Naive thymus-derived CD8-positive, alpha-beta T cell (primary cell): ENCODE measurements at regions not wholly inside any gene's neighbourhood (a gene's known extent, or its start where the extent isn't known, plus 50 kb on each side); places are given as distances from the start of the nearest gene placed in this dataset.

ENCODE experiments used
- ATAC-seq, 2 donors: fragments of 150-1000 bp; cut with Tn5 transposase in 1 of 2; sonication (Bioruptor Pico), chemical (Tn5 transposase) in 1 of 2; 1 replicate in 1 of 2; 2 replicates in 1 of 2; pipeline ENCODE4 v1.10.0; 2021; ENCODE audit warnings: mild to moderate bottlenecking in 2 of 2, moderate library complexity in 2 of 2
- POLR2A ChIA-PET: fragments of 350-600 bp; sonication (Branson Sonifier 250); formaldehyde crosslinking; loops from one replicate; lab custom pipeline; 2021; ENCODE audit warnings: antibody characterized with exemption; lab: Charles Lee
- DNase-seq, 10 donors: peaks; one replicate each; pipeline versions ENCODE4 v3.0.0 to v3.0.0-alpha.2; 2020 to 2022
- H3K27ac Mint-ChIP-seq, 10 donors: one replicate each; pipeline ENCODE4 v1.8.0; 2020 to 2022; ENCODE audit warnings: mild to moderate bottlenecking in 10 of 10, mixed read lengths in 10 of 10, moderate library complexity in 4 of 10, inconsistent platforms in 1 of 10
- H3K27me3 Mint-ChIP-seq, 5 donors: one replicate each; pipeline ENCODE4 v1.8.0; 2021 to 2022; ENCODE audit warnings: mixed read lengths in 5 of 5
- H3K36me3 Mint-ChIP-seq, 3 donors: one replicate each; pipeline ENCODE4 v1.8.0; 2020 to 2022; ENCODE audit warnings: mixed read lengths in 3 of 3, mild to moderate bottlenecking in 2 of 3, inconsistent platforms in 1 of 3
- H3K4me1 Mint-ChIP-seq, 4 donors: one replicate each; pipeline ENCODE4 v1.8.0; 2021 to 2022; ENCODE audit warnings: mixed read lengths in 4 of 4
- H3K4me3 Mint-ChIP-seq, 10 donors: one replicate each; pipeline ENCODE4 v1.8.0; 2020 to 2022; ENCODE audit warnings: mild to moderate bottlenecking in 10 of 10, mixed read lengths in 10 of 10, moderate library complexity in 6 of 10, inconsistent platforms in 1 of 10
- H3K9me3 Mint-ChIP-seq, 9 donors: one replicate each; pipeline ENCODE4 v1.8.0; 2020 to 2022; ENCODE audit warnings: mixed read lengths in 9 of 9, mild to moderate bottlenecking in 3 of 9, inconsistent platforms in 1 of 9, moderate library complexity in 1 of 9

DNA sequence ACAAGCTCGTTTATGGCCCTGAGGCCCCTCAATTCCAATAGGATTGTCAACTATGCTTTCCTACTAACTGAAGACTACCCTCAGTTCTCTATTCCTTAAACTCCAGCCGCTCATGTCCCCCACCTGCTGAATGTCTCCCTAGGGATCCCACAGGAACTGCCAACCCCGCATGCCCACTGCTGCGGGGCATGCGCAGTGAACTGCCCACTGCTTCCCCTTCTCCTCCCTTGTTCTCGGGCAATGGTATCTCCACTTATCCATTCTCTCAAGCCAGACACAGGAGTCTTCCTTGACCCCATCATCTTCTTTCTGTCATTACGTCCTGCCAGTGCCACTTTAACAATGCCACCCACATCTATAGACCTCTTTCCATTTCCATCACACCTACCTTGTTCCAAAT, 90.0 kb downstream of the FGF18 start:
- DNase-seq (no peak), ATAC-seq (no peak)
- POLR2A ChIA-PET: no interaction called here
- Mint-ChIP-seq H3K4me1 (peaks cover 0 to 2% (median 0%) of the 10 kb centered on the region in 4 donors), H3K36me3 (no peaks in the 10 kb centered on the region), H3K9me3 (no peaks in the 10 kb centered on the region), H3K27ac (no peak overlapping the region), H3K27me3 (peaks cover 9 to 17% (median 10%) of the 10 kb centered on the region in 5 donors), H3K4me3 (no peak overlapping the region)

DNA sequence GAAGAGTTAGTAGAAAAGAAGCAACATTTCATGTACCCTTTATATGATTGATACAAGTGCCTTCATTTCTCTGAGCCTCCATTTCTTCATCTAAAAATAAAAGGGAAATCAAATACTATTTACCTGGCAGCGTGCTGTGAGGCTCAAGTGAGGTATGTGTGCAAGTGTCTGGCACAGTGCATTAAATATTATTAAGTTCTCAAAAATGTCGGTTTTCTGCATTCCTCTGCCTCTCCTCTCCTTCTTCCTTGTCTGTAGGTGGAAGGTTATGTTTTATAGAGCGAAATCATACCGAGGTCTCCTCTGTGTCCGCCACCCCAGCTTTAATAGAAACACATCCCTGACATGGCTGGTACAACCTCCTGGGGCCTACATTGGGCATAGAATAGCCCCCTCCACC, 93.0 kb downstream of the FGF18 start:
- Mint-ChIP-seq H3K27me3 (peaks cover 10 to 20% (median 15%) of the 10 kb centered on the region in 5 donors), H3K9me3 (no peaks in the 10 kb centered on the region), H3K4me1 (peaks cover 0 to 2% (median 0%) of the 10 kb centered on the region in 4 donors), H3K4me3 (no peak overlapping the region), H3K36me3 (no peaks in the 10 kb centered on the region), H3K27ac (no peak overlapping the region)
- POLR2A ChIA-PET: no interaction called here
- ATAC-seq (no peak), DNase-seq (no peak)

DNA sequence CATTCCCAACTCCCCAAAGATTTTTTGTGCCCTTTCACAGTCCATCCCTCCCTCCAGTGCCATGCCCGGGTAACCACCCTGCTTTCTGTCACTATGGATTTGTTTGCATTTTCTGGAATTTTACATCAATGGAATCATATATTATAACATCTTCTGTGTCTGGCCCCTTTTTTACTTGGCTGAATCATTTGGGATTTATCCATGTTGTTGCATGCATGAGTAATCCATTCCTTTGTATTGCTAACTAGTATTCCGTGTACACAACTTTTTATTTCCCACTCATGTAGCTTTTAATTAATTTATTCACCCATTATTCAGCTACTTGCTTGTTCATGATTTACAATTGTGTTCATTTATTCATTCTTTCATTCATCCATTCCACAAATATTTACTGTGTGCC, 94.1 kb downstream of the FGF18 start:
- Mint-ChIP-seq H3K4me3 (no peak overlapping the region), H3K27ac (no peak overlapping the region), H3K27me3 (peaks cover 13 to 28% (median 19%) of the 10 kb centered on the region in 5 donors), H3K36me3 (no peaks in the 10 kb centered on the region), H3K4me1 (peaks cover 0 to 4% (median 0%) of the 10 kb centered on the region in 4 donors), H3K9me3 (no peaks in the 10 kb centered on the region)
- no peak for ATAC-seq
- POLR2A ChIA-PET: no interaction called here
- no peak for DNase-seq

- POLR2A ChIA-PET: no interaction called here
- no peak for ATAC-seq
Measured at GRCh38 chr5:171518916-171519315, 99.5 kb downstream of the FGF18 start.

DNA sequence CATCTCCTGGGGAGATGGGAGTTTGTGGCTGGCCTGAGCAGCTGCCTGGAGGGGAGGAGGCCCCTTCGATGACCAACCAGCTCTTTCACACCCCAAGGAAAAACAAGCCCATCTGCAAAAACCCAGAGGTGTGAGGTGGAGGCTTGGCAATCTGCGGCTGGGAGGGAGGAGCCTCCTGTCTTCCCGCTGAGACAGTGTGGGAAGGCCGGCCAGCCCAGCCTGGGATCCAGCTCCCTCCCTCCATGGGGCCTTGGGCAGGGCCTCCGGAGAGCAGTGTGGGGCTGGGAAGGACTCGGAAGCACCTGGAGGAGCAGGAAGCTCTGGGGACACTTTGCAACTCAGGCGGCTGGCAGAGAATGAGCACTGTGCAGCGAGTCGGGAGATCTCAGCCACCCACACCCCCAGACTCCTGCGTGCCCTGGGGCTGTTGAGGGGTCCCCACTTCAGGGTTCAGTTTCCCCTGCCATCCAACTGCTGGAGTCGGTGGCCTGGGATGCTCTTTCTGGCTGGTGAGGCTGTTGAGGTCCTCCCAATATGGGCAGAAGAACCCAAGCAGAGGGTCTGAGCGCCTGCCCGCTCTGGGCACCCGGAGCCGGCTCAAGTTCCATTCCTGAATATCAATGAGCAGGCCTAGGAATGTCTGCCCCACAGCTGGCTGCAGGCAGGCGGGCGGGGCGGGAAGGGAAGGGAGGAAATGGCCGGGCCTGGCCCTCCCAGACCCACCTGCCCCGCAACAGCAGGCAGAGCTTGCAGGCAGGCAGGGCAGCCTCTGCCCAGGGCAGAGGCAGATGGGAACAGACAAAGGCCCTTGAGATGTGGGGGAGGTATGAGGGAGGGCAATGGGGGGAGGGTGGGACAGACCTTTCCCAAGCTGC, 101.1 kb downstream of the FGF18 start:
- Mint-ChIP-seq H3K27me3 (peaks cover 4 to 34% (median 13%) of the 10 kb centered on the region in 5 donors), H3K9me3 (no peaks in the 10 kb centered on the region), H3K4me1 (peaks cover 0 to 4% (median 0%) of the 10 kb centered on the region in 4 donors), H3K4me3 (no peak overlapping the region), H3K36me3 (no peaks in the 10 kb centered on the region), H3K27ac (no peak overlapping the region)
- POLR2A ChIA-PET: interaction anchor here (0.6 kb wide), 1 partner anchor 9 kb away, joined by 3 read pairs; no protein-coding TSS in a partner anchor
- no peak for DNase-seq
- no peak for ATAC-seq

More at GRCh38 chr5:171518916-171519315, 99.5 kb downstream of the FGF18 start:
- Mint-ChIP-seq H3K9me3 (no peaks in the 10 kb centered on the region), H3K4me3 (no peak overlapping the region), H3K27ac (no peak overlapping the region), H3K36me3 (no peaks in the 10 kb centered on the region), H3K4me1 (peaks cover 0 to 6% (median 0%) of the 10 kb centered on the region in 4 donors), H3K27me3 (peaks cover 4 to 32% (median 18%) of the 10 kb centered on the region in 5 donors)
- no peak for DNase-seq

DNA sequence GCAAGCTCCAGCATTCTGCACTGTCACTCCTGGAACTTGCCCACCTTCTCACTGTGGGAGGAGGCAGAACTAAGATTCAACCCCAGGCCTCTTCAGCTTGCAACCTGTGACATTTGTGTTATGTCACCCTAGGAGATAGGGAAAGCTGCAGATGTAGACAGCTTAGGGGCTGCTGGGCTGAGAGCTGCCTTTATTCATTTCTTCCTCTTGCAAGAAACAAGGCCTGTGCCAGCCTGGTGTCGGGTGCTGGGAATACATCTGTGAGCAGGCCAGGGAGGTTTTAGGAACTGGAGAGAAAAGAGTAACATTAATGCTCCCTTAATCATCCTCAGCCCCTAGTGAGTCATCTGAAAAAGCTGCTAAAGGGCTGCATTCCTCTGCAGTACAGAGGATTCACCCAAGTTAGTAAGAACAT, 101.8 kb downstream of the FGF18 start:
- no peak for ATAC-seq
- H3K27ac Mint-ChIP-seq: no peak overlapping the region
- POLR2A ChIA-PET: no interaction called here

GRCh38 chr5:171521679-171522078, 102.2 kb downstream of the FGF18 start:
- no peaks in the 10 kb centered on the region for H3K36me3 Mint-ChIP-seq
- DNase-seq (no peak), ATAC-seq (no peak)
- H3K4me3 Mint-ChIP-seq: no peak overlapping the region
- H3K9me3 Mint-ChIP-seq: no peaks in the 10 kb centered on the region
- POLR2A ChIA-PET: no interaction called here
- H3K27ac Mint-ChIP-seq: no peak overlapping the region
- peaks cover 4 to 34% (median 15%) of the 10 kb centered on the region in 5 donors for H3K27me3 Mint-ChIP-seq
- H3K4me1 Mint-ChIP-seq: peaks cover 0 to 4% (median 0%) of the 10 kb centered on the region in 4 donors

More for the DNA sequence above, 101.8 kb downstream of the FGF18 start:
- H3K4me3 Mint-ChIP-seq: no peak overlapping the region
- H3K36me3 Mint-ChIP-seq: no peaks in the 10 kb centered on the region
- no peaks in the 10 kb centered on the region for H3K9me3 Mint-ChIP-seq
- H3K4me1 Mint-ChIP-seq: peaks cover 0 to 4% (median 0%) of the 10 kb centered on the region in 4 donors
- no peak for DNase-seq
- H3K27me3 Mint-ChIP-seq: peaks cover 4 to 34% (median 15%) of the 10 kb centered on the region in 5 donors

DNA sequence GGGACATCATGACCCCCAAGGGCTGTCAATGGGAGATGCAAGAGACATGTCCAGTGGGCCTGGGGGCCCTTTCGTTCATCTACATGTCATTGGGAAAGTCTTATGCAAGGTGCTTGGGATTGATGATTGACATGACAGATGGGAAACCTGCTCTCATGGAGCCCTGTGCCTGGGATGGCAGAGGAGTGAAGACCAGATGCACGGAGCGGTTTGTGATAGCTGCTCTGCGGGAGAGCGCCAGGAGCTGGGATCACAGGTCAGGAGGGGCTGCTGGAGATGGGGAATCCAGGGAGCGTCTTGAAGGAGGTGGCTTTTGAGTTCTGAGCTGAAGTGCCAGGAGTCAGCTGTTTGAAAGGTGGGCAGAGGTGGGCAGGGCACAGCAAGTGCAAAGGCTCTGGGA, 104.3 kb downstream of the FGF18 start:
- Mint-ChIP-seq H3K4me3 (no peak overlapping the region), H3K36me3 (no peaks in the 10 kb centered on the region)

DNA sequence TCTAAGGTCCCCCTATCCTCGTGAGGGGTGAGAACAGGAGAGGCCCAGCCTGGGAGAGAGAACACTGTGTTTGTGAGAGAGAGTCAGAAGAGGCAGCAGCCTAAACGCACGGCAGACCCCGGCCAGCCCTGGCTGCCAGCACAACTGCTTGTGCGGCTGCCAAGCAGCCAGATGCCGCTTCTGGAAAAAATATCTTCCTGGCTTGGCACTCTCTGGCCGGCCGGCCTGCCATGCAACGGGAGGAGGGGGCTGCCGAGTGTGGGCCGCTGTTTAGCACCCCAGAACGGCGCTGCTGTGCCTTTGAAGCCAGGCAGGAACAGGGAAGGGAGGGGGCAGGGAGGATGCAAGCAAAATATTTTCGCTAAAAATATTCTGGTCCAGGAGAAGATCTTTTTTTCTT, 105.0 kb downstream of the FGF18 start:
- ATAC-seq (no peak), DNase-seq (no peak)
- no peaks in the 10 kb centered on the region for H3K9me3 Mint-ChIP-seq
- no peak overlapping the region for H3K27ac Mint-ChIP-seq
- no peaks in the 10 kb centered on the region for H3K36me3 Mint-ChIP-seq
- no peak overlapping the region for H3K4me3 Mint-ChIP-seq
- H3K27me3 Mint-ChIP-seq: peaks cover 0 to 11% (median 5%) of the 10 kb centered on the region in 5 donors
- POLR2A ChIA-PET: no interaction called here
- no peaks in the 10 kb centered on the region for H3K4me1 Mint-ChIP-seq

More for the DNA sequence above, 104.3 kb downstream of the FGF18 start:
- no peak overlapping the region for H3K27ac Mint-ChIP-seq
- H3K4me1 Mint-ChIP-seq: peaks cover 0 to 2% (median 0%) of the 10 kb centered on the region in 4 donors
- ATAC-seq (no peak), DNase-seq (no peak)
- peaks cover 0 to 17% (median 8%) of the 10 kb centered on the region in 5 donors for H3K27me3 Mint-ChIP-seq
- POLR2A ChIA-PET: interaction anchor here (0.6 kb wide), 1 partner anchor 143 kb away, joined by 3 read pairs; no protein-coding TSS in a partner anchor
- H3K9me3 Mint-ChIP-seq: no peaks in the 10 kb centered on the region

GRCh38 chr5:171525085-171525484, 105.6 kb downstream of the FGF18 start:
- Mint-ChIP-seq H3K9me3 (no peaks in the 10 kb centered on the region), H3K4me3 (no peak overlapping the region), H3K27me3 (peaks cover 0 to 8% (median 4%) of the 10 kb centered on the region in 5 donors), H3K27ac (no peak overlapping the region), H3K36me3 (no peaks in the 10 kb centered on the region), H3K4me1 (no peaks in the 10 kb centered on the region)
- POLR2A ChIA-PET: no interaction called here
- ATAC-seq (no peak), DNase-seq (no peak)

GRCh38 chr5:171528036-171528435, 108.6 kb downstream of the FGF18 start:
- ATAC-seq: no peak
- peaks cover 0 to under 1% (median 0%) of the 10 kb centered on the region in 9 donors for H3K9me3 Mint-ChIP-seq
- POLR2A ChIA-PET: no interaction called here
- no peak overlapping the region for H3K4me3 Mint-ChIP-seq
- no peaks in the 10 kb centered on the region for H3K4me1 Mint-ChIP-seq
- no peak for DNase-seq
- H3K27me3 Mint-ChIP-seq: peaks cover under 1 to 8% (median 4%) of the 10 kb centered on the region in 5 donors
- H3K36me3 Mint-ChIP-seq: no peaks in the 10 kb centered on the region
- no peak overlapping the region for H3K27ac Mint-ChIP-seq

DNA sequence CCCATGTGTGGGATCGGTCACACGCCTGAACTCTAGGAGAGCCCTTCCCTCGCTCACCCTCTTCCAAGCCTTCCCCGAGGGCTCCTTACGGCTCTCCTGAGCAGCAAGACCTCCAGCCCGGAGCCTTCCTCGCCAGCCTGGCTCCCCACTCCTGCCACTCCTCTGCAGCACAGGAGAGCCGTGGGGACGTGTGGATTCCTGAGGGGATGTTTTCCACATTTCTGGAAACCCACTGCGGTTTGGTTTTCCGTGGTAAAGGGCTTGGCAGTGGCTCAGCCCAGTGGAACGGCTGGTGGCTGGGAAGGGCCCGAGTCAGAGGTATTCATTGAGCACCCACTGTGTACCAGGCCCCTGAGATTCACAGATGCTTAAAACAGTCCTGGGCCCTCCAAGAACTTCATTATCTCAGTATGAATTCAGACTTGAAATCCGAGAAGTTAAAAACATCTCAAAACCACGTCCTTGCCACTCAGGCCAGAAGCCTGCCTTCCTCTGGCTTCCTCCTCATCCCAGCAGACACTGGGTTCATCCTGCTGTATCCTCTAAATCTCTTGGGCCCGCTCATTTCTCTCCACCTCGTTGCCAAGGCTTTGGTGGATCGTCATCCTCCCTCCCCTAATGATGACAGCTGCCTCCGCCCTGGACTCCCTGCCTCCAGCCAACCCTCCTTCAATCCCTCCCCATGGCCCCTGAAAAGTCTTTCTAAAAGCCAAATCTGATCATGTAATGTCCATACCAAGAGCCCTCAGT, 109.6 kb downstream of the FGF18 start:
- H3K9me3 Mint-ChIP-seq: peaks cover 0 to 2% (median 0%) of the 10 kb centered on the region in 9 donors
- ATAC-seq (no peak), DNase-seq (no peak)
- H3K4me1 Mint-ChIP-seq: no peaks in the 10 kb centered on the region
- POLR2A ChIA-PET: no interaction called here
- no peaks in the 10 kb centered on the region for H3K36me3 Mint-ChIP-seq
- no peak overlapping the region for H3K27ac Mint-ChIP-seq
- H3K4me3 Mint-ChIP-seq: no peak overlapping the region
- peaks cover under 1 to 11% (median 6%) of the 10 kb centered on the region in 5 donors for H3K27me3 Mint-ChIP-seq

DNA sequence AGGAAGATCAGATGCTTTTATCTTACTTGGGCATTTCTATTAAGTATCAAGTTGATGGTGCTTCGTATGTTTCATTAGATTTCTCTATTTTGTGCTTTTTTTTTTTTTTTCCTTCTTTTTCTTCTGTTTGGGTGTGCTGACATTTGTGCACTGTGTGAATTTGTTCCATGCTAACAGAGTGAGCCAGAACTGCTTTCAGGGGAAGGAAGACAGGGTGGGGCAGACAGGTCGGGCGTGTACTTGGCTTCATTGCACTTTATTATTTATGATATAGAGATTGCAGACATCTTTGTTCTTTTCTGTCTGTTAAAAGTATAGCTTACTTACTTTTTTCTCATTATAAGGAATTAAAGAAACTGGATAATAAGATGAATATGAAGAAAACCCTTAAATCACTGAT, 112.2 kb downstream of the FGF18 start:
- POLR2A ChIA-PET: no interaction called here
- DNase-seq (no peak), ATAC-seq (no peak)
- no peaks in the 10 kb centered on the region for H3K36me3 Mint-ChIP-seq
- H3K4me3 Mint-ChIP-seq: no peak overlapping the region
- no peaks in the 10 kb centered on the region for H3K4me1 Mint-ChIP-seq
- H3K9me3 Mint-ChIP-seq: peaks cover 0 to 2% (median 0%) of the 10 kb centered on the region in 9 donors
- no peak overlapping the region for H3K27ac Mint-ChIP-seq
- H3K27me3 Mint-ChIP-seq: peaks cover 3 to 32% (median 15%) of the 10 kb centered on the region in 5 donors
